Lung (tissue), 11 donors: ENCODE measurements at regions not wholly inside any gene's neighbourhood (a gene's known extent, or its start where the extent isn't known, plus 50 kb on each side); places are given as distances from the start of the nearest gene placed in this dataset.
"Not testable (repeated sequence)": the region's sequence is repeated elsewhere in the genome, so short reads cannot be mapped to it uniquely, and the experiment has no call there.

Experiments
- ATAC-seq: fragments of 200-7000 bp; cut with Tn5 transposase; one replicate; pipeline ENCODE4 v1.9.1; 2020; ENCODE audit warnings: moderate number of reproducible peaks; ENCODE audit not compliant: insufficient read depth, low FRiP score
- DNase-seq, 3 donors: peaks; one replicate each; pipeline ENCODE4 v3.0.0-alpha.2; 2013 to 2017
- H3K27ac ChIP-seq, 2 donors: one replicate each; pipeline ENCODE4 v1.5.1; 2013; ENCODE audit warnings: mild to moderate bottlenecking in 2 of 2, moderate library complexity in 2 of 2, control low read depth in 1 of 2, inconsistent platforms in 1 of 2, low read depth in 1 of 2, low read length in 1 of 2
- H3K27me3 ChIP-seq, 3 donors: one replicate each; pipeline ENCODE4 v1.5.1; 2013; ENCODE audit warnings: low read length in 2 of 3; ENCODE audit not compliant: control insufficient read depth in 3 of 3, insufficient read depth in 3 of 3
- H3K36me3 ChIP-seq, 4 donors: one replicate each; pipeline ENCODE4 v1.5.1; 2013; ENCODE audit warnings: low read length in 4 of 4, mild to moderate bottlenecking in 1 of 4, moderate library complexity in 1 of 4; ENCODE audit not compliant: control insufficient read depth in 4 of 4, insufficient read depth in 4 of 4
- H3K4me1 ChIP-seq, 5 donors: one replicate each; pipeline ENCODE4 v1.5.1; 2013; ENCODE audit warnings: low read length in 5 of 5, mild to moderate bottlenecking in 2 of 5, moderate library complexity in 1 of 5; ENCODE audit not compliant: control insufficient read depth in 5 of 5, insufficient read depth in 5 of 5
- H3K4me3 ChIP-seq: one replicate; pipeline ENCODE4 v1.5.1; 2013; ENCODE audit warnings: mild to moderate bottlenecking, control low read depth, moderate library complexity
- H3K9ac ChIP-seq, 2 donors: one replicate each; pipeline ENCODE4 v1.5.1; 2013; ENCODE audit warnings: low read length in 2 of 2, control low read depth in 1 of 2; ENCODE audit not compliant: insufficient read depth in 1 of 2
- H3K9me3 ChIP-seq, 4 donors: one replicate each; pipeline ENCODE4 v1.5.1; 2013; ENCODE audit warnings: low read length in 3 of 4, mild to moderate bottlenecking in 1 of 4, moderate library complexity in 1 of 4; ENCODE audit not compliant: control insufficient read depth in 4 of 4, insufficient read depth in 3 of 4
- WGBS, 2 donors: extraction: QIAGEN DNeasy Blood & Tissue Kit; methylation state at CpG; one replicate each; pipeline ENCODE4 v1.1.7; 2013; 5-methylcytosine and 5-hydroxymethylcytosine counted together
- TF ChIP-seq, protein P1 (sequence below): IDR thresholded peaks from 2 replicates; pipeline ENCODE4 v1.5.1; 2012; ENCODE audit warnings: mild to moderate bottlenecking; ENCODE audit errors: control extremely low read depth, extremely low read depth
- donor health status: control.
- donor health status: control.
- donor health status: Bipolar disorder and iron deficiency.
- donor health status: healthy.
- donor health status: DM: yes; HTN: yes; CAD: no.

DNA sequence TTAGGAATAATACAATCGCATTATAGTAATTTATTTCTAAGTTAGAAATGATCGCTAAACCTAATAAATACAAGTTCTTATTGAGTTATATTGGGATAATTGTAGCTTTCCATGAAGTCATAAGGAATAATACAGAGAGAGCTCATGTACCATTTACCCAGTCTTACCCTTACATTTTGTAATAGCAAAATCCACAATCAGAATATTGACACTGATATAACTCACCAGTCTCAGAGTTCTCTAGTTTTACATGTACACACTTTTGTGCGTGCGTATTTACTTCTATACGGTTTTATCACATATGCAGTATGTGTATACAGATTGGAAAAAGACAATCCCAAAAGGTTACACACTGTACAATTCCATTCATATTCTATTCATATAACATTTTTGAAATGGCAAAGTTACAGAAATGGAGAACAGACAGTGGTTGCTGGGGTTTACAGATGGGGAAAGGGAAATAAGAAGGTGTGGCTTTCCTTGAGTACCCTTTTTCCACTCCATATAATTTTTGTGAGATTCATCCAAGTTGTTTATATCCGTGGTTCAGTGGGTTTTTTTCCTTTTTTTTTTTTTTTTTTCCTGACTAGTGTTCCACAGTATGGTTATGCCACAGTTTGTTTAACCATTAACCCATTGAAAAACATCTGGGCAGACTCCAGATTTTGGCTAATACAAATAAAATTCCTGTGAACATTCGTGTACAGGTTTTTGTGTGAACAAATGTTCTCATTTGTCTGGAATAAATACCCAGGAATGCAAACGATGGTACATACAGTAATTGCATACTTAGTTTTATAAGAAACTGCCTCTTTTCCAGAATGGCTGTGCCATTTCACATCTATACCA, 117.2 kb downstream of the HNMT start:
- no peaks in the 10 kb centered on the region for H3K36me3 ChIP-seq
- no peak for DNase-seq

DNA sequence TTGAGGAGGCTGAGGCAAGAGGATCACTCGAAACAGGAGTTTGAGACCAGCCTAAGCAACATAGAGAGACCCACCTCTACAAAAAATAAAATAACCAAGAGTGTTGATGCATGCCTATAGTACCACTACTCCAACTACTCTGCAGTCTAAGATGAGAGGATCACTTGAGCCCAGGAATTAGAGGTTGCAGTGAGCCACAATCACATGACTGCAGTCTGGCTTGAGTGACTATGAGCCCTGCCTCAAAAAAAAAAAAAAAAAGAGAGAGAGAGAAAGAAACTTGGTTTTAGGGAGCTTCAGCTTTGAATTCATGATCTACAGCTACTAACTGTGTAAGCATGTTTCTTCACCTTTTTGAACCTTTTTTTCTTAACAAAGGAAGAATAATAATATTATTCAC, 119.9 kb downstream of the HNMT start:
- no peak for ATAC-seq
- no peaks in the 10 kb centered on the region for H3K36me3 ChIP-seq
- DNase-seq, result no peak
- no peak overlapping the region for H3K9ac ChIP-seq
- 76 to 79% methylated on average over 1 of the region's 1 CpG for WGBS, 2 donors
- no peak overlapping the region for H3K4me3 ChIP-seq
- H3K27ac ChIP-seq, result no peak overlapping the region
- H3K9me3 ChIP-seq, result no peaks in the 10 kb centered on the region
- TF ChIP-seq, protein P1, sequence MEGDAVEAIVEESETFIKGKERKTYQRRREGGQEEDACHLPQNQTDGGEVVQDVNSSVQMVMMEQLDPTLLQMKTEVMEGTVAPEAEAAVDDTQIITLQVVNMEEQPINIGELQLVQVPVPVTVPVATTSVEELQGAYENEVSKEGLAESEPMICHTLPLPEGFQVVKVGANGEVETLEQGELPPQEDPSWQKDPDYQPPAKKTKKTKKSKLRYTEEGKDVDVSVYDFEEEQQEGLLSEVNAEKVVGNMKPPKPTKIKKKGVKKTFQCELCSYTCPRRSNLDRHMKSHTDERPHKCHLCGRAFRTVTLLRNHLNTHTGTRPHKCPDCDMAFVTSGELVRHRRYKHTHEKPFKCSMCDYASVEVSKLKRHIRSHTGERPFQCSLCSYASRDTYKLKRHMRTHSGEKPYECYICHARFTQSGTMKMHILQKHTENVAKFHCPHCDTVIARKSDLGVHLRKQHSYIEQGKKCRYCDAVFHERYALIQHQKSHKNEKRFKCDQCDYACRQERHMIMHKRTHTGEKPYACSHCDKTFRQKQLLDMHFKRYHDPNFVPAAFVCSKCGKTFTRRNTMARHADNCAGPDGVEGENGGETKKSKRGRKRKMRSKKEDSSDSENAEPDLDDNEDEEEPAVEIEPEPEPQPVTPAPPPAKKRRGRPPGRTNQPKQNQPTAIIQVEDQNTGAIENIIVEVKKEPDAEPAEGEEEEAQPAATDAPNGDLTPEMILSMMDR, result no peak
- H3K27me3 ChIP-seq, result no peaks in the 10 kb centered on the region
- peaks cover 0 to 29% (median 4%) of the 10 kb centered on the region in 5 donors for H3K4me1 ChIP-seq

More for the DNA sequence above, 117.2 kb downstream of the HNMT start:
- TF ChIP-seq, protein P1, result no peak
- H3K27ac ChIP-seq, result no peak overlapping the region
- no peaks in the 10 kb centered on the region for H3K9me3 ChIP-seq
- WGBS, 2 donors, result 66 to 74% methylated on average over 8 of the region's 8 CpGs
- peaks cover 0 to 14% (median 0%) of the 10 kb centered on the region in 5 donors for H3K4me1 ChIP-seq
- no peak for ATAC-seq
- no peaks in the 10 kb centered on the region for H3K27me3 ChIP-seq
- H3K9ac ChIP-seq, result no peak overlapping the region
- H3K4me3 ChIP-seq, result no peak overlapping the region

DNA sequence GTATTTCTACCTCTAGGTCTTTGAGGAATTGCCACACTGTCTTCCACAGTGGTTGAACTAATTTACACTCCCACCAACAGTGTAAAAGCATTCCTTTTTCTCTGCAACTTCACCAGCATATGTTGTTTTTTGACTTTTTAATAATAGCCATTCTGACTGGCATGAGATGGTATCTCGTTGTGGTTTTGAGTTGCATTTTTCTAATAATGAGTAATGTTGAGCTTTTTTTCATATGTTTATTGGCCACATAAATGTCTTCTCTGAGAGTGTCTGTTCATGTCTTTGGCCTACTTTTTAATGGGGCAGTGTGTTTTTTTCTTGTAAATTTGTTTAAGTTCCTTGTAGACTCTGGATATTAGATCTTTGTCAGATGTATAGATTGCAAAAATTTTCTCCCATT, 121.2 kb downstream of the HNMT start:
- not testable (repeated sequence) for DNase-seq, ATAC-seq, H3K9me3 ChIP-seq, H3K27me3 ChIP-seq, H3K9ac ChIP-seq, H3K27ac ChIP-seq, H3K36me3 ChIP-seq, H3K4me3 ChIP-seq
- H3K4me1 ChIP-seq, result peaks cover 0 to 29% (median 4%) of the 10 kb centered on the region in 5 donors
- WGBS, 2 donors, result 83 to 91% methylated on average over 1 of the region's 1 CpG

DNA sequence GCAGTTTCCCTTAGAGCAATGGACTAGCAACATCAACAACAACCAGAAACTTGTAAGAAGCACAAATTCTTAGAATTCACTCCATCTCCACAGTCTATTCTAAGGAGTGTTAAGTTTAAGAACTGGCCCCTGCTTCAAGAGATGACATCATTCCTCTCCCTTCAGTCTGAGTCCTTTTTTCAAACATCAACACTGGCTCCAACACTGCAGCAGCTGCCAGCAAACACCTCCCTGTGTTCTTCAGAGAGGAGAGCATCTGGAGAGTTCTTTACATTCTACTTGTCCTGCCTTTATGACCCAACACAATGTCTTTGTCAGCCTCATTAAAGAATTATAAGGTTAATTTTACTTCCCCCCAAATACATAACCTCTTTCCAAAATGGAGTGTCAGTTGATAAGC, 122.3 kb downstream of the HNMT start:
- Histone ChIP-seq H3K9me3 (no peaks in the 10 kb centered on the region), H3K4me1 (peaks cover 0 to 29% (median 4%) of the 10 kb centered on the region in 5 donors), H3K9ac (no peak overlapping the region), H3K27ac (no peak overlapping the region), H3K27me3 (no peaks in the 10 kb centered on the region), H3K4me3 (no peak overlapping the region), H3K36me3 (no peaks in the 10 kb centered on the region)
- DNase-seq (peak; percentile 81 to 94 (median 94)), ATAC-seq (no peak)
- TF ChIP-seq, protein P1, result no peak
